HEK293T (cell line): ENCODE measurements at regions not wholly inside any gene's neighbourhood (a gene's known extent, or its start where the extent isn't known, plus 50 kb on each side); places are given as distances from the start of the nearest gene placed in this dataset.
"Not testable (repeated sequence)": the region's sequence is repeated elsewhere in the genome, so short reads cannot be mapped to it uniquely, and the experiment has no call there.

Experiments used
- CTCF ChIA-PET: fragments of 350-600 bp; formaldehyde crosslinking; extraction: SDS; loops from one replicate; lab custom pipeline; 2021; ENCODE audit warnings: antibody characterized with exemption, inconsistent platforms; lab: Yijun Ruan, JAX
- POLR2A ChIA-PET: fragments of 350-600 bp; formaldehyde crosslinking; extraction: SDS; loops from one replicate; lab custom pipeline; 2020; ENCODE audit warnings: antibody characterized with exemption, inconsistent platforms; lab: Yijun Ruan, JAX
- DNase-seq: peaks from one replicate; pipeline ENCODE4 v3.0.0; 2012; ENCODE audit warnings: mixed read lengths; ENCODE audit errors: extremely low spot score
- ARNT ChIP-seq: fragments of 450-650 bp; IDR thresholded peaks from 2 replicates; pipeline ENCODE4 v1.6.1; 2017; ENCODE audit warnings: mild to moderate bottlenecking
- BHLHE40 ChIP-seq: fragments of 450-650 bp; IDR thresholded peaks from 2 replicates; pipeline ENCODE4 v1.6.1; 2016; ENCODE audit warnings: mild to moderate bottlenecking, moderate library complexity, borderline replicate concordance
- CTBP1 ChIP-seq: fragments of 450-650 bp; IDR thresholded peaks from 2 replicates; pipeline ENCODE4 v1.6.1; 2016; ENCODE audit warnings: borderline replicate concordance
- ELF4 ChIP-seq: fragments of 450-650 bp; IDR thresholded peaks from 2 replicates; pipeline ENCODE4 v1.6.1; 2017; ENCODE audit warnings: antibody characterized with exemption
- FOXA1 ChIP-seq: fragments of 450-650 bp; IDR thresholded peaks from 2 replicates; pipeline ENCODE4 v1.6.1; 2016; ENCODE audit warnings: mild to moderate bottlenecking
- FOXK2 ChIP-seq: fragments of 450-650 bp; IDR thresholded peaks from 2 replicates; pipeline ENCODE4 v1.6.1; 2016; ENCODE audit warnings: mild to moderate bottlenecking
- FOXM1 ChIP-seq: fragments of 450-650 bp; IDR thresholded peaks from 2 replicates; pipeline ENCODE4 v1.6.1; 2017; ENCODE audit warnings: mild to moderate bottlenecking, borderline replicate concordance
- HDGF ChIP-seq: fragments of 450-650 bp; IDR thresholded peaks from 2 replicates; pipeline ENCODE4 v1.6.1; 2017; ENCODE audit warnings: antibody characterized with exemption, borderline replicate concordance
- L3MBTL2 ChIP-seq: fragments of 450-650 bp; conservative IDR thresholded peaks from 2 replicates; pipeline ENCODE4 v1.6.1; 2016; ENCODE audit warnings: mild to moderate bottlenecking
- LEF1 ChIP-seq: fragments of 450-650 bp; IDR thresholded peaks from 2 replicates; pipeline ENCODE4 v1.6.1; 2017; ENCODE audit warnings: mild to moderate bottlenecking, borderline replicate concordance
- NFRKB ChIP-seq: fragments of 450-650 bp; IDR thresholded peaks from 2 replicates; pipeline ENCODE4 v1.6.1; 2016; ENCODE audit warnings: mild to moderate bottlenecking, moderate library complexity
- SP1 ChIP-seq: fragments of 450-650 bp; IDR thresholded peaks from 2 replicates; pipeline ENCODE4 v1.6.1; 2017
- SUZ12 ChIP-seq: fragments of 450-650 bp; IDR thresholded peaks from 2 replicates; pipeline ENCODE4 v1.6.1; 2016; ENCODE audit warnings: mild to moderate bottlenecking
- TARDBP ChIP-seq: fragments of 450-650 bp; IDR thresholded peaks from 2 replicates; pipeline ENCODE4 v1.6.1; 2016
- ZNF384 ChIP-seq: fragments of 450-650 bp; IDR thresholded peaks from 2 replicates; pipeline ENCODE4 v1.6.1; 2016
- TF ChIP-seq, protein P1 (sequence below): fragments of 450-650 bp; IDR thresholded peaks from 2 replicates; pipeline ENCODE4 v1.6.1; 2016

DNA sequence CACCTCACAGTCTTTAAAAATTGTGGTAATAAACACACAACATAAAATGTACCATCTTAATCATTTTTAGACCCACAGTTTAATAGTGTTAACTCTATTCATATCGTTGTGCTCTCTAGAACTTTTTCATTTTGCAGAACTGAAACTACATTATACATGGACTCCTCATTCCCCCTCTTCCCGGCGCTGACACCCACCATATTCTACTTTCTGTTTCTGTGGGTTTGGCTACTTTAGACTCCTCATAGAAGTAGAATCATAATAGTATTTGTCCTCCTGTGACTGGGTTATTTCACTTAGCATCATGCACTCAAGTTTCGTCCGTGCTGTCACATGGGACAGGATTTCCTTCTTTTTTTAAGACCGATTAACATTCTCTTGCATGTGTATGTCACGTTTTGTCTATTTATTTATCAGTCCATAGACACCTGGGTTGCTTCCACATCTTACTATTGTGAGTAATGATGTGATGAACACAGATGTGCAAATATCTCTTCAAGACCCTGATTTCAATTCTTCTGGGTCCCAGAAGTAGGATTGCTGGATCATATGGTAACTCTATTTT is 62.9 kb upstream of the TMPRSS2 start:
- TF ChIP-seq CTBP1 (no peak), NFRKB (no peak)
- POLR2A ChIA-PET = no interaction called here
- CTCF ChIA-PET = no interaction called here
- no peak for DNase-seq

DNA sequence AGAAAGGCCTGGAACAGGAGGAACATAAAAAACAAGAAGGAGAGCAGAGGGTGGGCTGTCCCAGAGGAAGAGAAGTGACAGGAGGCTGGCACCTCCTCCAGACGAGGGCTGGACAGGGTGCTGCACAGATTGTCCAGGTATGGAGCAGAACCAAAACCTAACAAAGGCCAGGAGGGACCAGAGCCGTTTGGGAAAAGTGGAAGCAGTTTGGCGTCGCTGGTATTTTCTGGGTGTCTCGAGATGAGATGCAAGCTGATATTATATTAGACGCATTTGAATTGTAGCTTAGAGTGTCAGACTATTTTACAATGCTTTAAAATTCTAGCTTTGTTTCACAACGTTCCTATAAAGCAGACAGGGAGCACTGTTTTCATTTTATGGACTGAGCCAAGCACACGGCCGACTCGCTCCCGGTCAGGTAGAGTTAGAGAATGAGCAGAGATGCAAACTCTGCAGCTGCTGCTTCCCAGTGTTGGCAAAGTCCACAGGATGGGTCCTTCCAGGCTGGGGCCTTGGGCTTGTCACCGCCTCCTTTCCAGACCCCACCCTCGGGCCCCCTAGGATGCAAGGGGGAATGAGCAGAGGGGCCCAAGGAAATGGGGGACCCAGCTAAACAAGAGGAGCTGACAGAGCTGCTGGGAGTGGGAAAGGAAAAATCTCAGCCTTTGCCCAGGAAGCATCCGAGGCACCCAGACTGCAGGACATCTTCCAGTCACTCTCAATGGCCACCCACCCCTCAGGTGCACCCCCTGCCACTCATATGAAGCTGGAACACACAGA is 60.8 kb upstream of the TMPRSS2 start:
- ChIA-PET POLR2A (no interaction called here), CTCF (no interaction called here)
- DNase-seq = no peak
- no peak for TF ChIP-seq ZNF384
- no peak for TF ChIP-seq FOXM1

DNA sequence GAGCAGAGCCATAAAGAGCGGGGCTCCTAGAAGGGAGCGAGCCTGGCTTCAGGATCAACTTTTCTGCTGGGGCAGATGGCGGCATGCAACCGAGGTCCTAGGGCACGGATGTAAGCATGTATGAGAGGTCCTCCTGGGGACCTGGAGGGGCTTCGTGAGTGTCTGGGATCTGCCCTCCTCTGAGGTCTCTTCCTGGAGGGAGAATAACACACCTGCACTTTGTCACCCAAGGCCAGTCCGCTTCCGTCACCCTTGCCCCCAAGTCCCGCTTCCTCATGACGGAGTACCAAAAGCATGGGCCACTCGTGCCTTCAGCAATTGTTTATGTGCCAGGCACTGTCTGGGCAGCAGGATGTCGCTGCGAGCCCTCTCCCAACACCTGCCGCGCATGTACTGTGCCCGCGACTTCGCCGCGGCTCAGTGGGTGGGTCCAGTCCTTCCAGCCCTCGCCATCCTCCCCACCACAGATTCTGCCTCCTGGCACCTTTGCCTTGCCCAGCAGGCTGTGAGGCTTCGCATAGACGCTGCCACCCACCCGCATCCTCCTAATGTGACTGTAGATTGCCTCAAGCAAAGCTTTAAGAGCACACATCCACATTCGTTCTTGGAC is 60.0 kb upstream of the TMPRSS2 start:
- TF ChIP-seq ARNT (no peak), BHLHE40 (no peak), CTBP1 (no peak), TARDBP (no peak), LEF1 (no peak), ELF4 (no peak), FOXK2 (no peak), SP1 (no peak), SUZ12 (no peak), NFRKB (no peak), HDGF (no peak), L3MBTL2 (no peak), FOXM1 (no peak), FOXA1 (no peak)
- TF ChIP-seq, protein P1, sequence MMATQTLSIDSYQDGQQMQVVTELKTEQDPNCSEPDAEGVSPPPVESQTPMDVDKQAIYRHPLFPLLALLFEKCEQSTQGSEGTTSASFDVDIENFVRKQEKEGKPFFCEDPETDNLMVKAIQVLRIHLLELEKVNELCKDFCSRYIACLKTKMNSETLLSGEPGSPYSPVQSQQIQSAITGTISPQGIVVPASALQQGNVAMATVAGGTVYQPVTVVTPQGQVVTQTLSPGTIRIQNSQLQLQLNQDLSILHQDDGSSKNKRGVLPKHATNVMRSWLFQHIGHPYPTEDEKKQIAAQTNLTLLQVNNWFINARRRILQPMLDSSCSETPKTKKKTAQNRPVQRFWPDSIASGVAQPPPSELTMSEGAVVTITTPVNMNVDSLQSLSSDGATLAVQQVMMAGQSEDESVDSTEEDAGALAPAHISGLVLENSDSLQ = no peak
- ChIA-PET POLR2A (no interaction called here), CTCF (no interaction called here)
- no peak for DNase-seq

DNA sequence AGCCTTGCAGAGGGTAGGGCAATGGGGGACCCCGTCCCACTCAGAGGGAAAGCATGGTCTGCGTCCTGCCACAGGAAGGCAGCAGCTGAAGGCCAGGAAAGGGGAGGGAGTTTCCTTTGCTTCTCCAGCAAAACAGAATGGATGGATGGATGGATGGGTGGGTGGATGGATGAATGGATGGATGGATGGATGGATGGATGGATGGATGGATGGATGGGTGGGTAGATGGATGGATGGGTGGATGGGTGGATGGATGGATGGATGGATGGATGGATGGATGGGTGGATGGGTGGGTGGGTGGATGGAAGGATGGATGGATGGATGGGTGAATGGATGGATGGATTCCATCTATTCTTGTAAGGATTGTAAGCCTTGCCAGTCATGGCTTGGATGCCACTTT is 59.3 kb upstream of the TMPRSS2 start:
- POLR2A ChIA-PET, DNase-seq, CTCF ChIA-PET: not testable (repeated sequence)

DNA sequence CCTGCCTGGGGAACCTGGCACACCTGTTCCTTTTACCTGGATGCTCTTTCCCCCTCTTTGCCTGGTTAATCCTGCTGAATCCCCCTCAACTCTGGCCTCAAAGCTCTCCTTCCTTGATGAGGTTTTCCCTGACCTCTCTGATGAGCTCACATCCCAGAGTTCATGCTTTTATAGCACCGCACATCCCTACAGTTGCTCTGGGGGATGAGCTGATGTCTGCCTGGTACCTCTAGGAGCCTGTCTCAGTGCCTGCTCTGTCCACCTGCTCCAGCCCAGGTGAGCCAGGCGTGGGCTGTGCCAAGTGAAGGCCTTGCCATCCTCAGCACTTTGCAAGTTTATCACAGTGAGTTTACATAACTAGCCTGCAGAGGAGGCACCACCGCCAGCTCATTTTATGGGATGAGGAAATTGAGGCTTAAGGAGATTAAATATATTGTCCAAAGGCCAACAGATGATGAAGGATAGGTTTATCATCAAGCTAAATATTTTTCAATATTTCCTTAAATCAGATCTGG is 58.6 kb upstream of the TMPRSS2 start:
- TF ChIP-seq SUZ12 (no peak), FOXK2 (no peak), ARNT (no peak), FOXA1 (no peak), ELF4 (no peak), ZNF384 (no peak), FOXM1 (no peak), HDGF (no peak), LEF1 (no peak), NFRKB (no peak), TARDBP (no peak), SP1 (no peak), L3MBTL2 (no peak), BHLHE40 (no peak), CTBP1 (no peak)
- TF ChIP-seq, protein P1 = no peak
- no peak for DNase-seq
- ChIA-PET POLR2A (no interaction called here), CTCF (no interaction called here)

DNA sequence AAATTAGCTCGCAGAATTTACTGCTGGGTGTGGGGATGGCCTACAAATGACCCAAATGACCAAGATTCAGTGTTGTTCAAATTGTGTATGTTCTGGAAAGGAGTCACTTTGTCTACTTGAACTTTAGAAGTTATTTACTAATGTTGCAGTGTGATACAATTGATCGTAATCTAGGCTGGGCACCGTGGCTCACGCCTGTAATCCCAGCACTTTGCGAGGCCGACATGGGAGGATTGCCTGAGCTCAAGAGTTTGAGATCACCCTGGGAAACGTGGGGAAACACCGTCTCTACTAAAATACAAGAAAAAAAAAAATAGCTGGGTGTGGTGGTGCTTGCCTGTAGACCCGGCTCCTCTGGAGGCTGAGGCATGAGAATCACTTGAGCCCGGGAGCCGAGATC is 57.6 kb upstream of the TMPRSS2 start:
- CTCF ChIA-PET = no interaction called here
- TF ChIP-seq FOXM1 (no peak), ARNT (no peak), SP1 (no peak), LEF1 (no peak), ZNF384 (no peak), NFRKB (no peak), SUZ12 (no peak), BHLHE40 (no peak), FOXK2 (no peak), CTBP1 (no peak), HDGF (no peak), L3MBTL2 (no peak), TARDBP (no peak), ELF4 (no peak), FOXA1 (no peak)
- TF ChIP-seq, protein P1 = no peak
- no peak for DNase-seq
- POLR2A ChIA-PET = no interaction called here
